ENCODE measurements at regions not wholly inside any gene's neighbourhood (a gene's known extent, or its start where the extent isn't known, plus 50 kb on each side); places are given as distances from the start of the nearest gene placed in this dataset.

GRCh38 chr12:21001778-21002177 is 129.2 kb upstream of the SLCO1B1 start:
- Histone ChIP-seq H3K4me1 (ENCODE audit: insufficient read depth, low read length) (no peaks in the 10 kb centered on the region), H3K27ac (ENCODE audit: low read depth in 1 of 2, low read length in 2 of 2) (no peak overlapping the region), H3K36me3 (ENCODE audit: insufficient read depth, low read length) (no peaks in the 10 kb centered on the region), H3K4me3 (ENCODE audit: low read length) (no peak overlapping the region), H3K9me3 (ENCODE audit: control insufficient read depth in 1 of 2, insufficient read depth in 1 of 2, low read length in 2 of 2) (peaks cover 0 to 4% of the 10 kb centered on the region in 2 experiments), H3K27me3 (ENCODE audit: control insufficient read depth in 1 of 2, insufficient read depth in 2 of 2, low read length in 2 of 2) (no peaks in the 10 kb centered on the region)
- no peak overlapping the region for H3K4me3 Mint-ChIP-seq
- H3K27ac Mint-ChIP-seq: no peak overlapping the region
- H3K4me1 Mint-ChIP-seq (ENCODE audit: low read depth): no peaks in the 10 kb centered on the region
- ChIA-PET CTCF (no interaction called here), POLR2A (no interaction called here)
- DNase-seq (no peak), ATAC-seq (ENCODE audit: poor library complexity) (no peak)
- no peaks in the 10 kb centered on the region for H3K27me3 Mint-ChIP-seq
- H3K9me3 Mint-ChIP-seq: peaks cover 9% of the 10 kb centered on the region
- intact Hi-C loops (cut with DNase I, micrococcal nuclease): no loop called here
- no peak for TF ChIP-seq CTCF (IDR thresholded peaks at IDR 0.05)
- no peaks in the 10 kb centered on the region for H3K36me3 Mint-ChIP-seq (ENCODE audit: low read depth)

- DNase-seq: no peak
- intact Hi-C loops (cut with DNase I, micrococcal nuclease): no loop called here
- Mint-ChIP-seq H3K4me3 (no peak overlapping the region), H3K36me3 (ENCODE audit: low read depth) (no peaks in the 10 kb centered on the region), H3K27me3 (no peaks in the 10 kb centered on the region), H3K9me3 (peaks cover 7% of the 10 kb centered on the region), H3K4me1 (ENCODE audit: low read depth) (no peaks in the 10 kb centered on the region), H3K27ac (no peak overlapping the region)
- H3K4me1 ChIP-seq (ENCODE audit: insufficient read depth, low read length): no peaks in the 10 kb centered on the region
- no peaks in the 10 kb centered on the region for H3K9me3 ChIP-seq (ENCODE audit: control insufficient read depth in 1 of 2, insufficient read depth in 1 of 2, low read length in 2 of 2)
- no peak for TF ChIP-seq CTCF (IDR thresholded peaks at IDR 0.05)
- POLR2A ChIA-PET: no interaction called here
- H3K4me3 ChIP-seq (ENCODE audit: low read length): no peak overlapping the region
- CTCF ChIA-PET: no interaction called here
- no peak overlapping the region for H3K27ac ChIP-seq (ENCODE audit: low read depth in 1 of 2, low read length in 2 of 2)
- no peaks in the 10 kb centered on the region for H3K27me3 ChIP-seq (ENCODE audit: control insufficient read depth in 1 of 2, insufficient read depth in 2 of 2, low read length in 2 of 2)
- H3K36me3 ChIP-seq (ENCODE audit: insufficient read depth, low read length): no peaks in the 10 kb centered on the region
- ATAC-seq (ENCODE audit: poor library complexity): no peak
These were observed 105.3 kb upstream of the SLCO1B1 start for GRCh38 chr12:21025656-21026055.

GRCh38 chr12:21026302-21026701 is 104.7 kb upstream of the SLCO1B1 start:
- no peaks in the 10 kb centered on the region for H3K4me1 Mint-ChIP-seq (ENCODE audit: low read depth)

More at GRCh38 chr12:21026302-21026701, 104.7 kb upstream of the SLCO1B1 start:
- ATAC-seq (ENCODE audit: poor library complexity) (no peak), DNase-seq (no peak)
- intact Hi-C loops (cut with DNase I, micrococcal nuclease): no loop called here
- Histone ChIP-seq H3K9me3 (ENCODE audit: control insufficient read depth in 1 of 2, insufficient read depth in 1 of 2, low read length in 2 of 2) (no peaks in the 10 kb centered on the region), H3K4me3 (ENCODE audit: low read length) (no peak overlapping the region), H3K27me3 (ENCODE audit: control insufficient read depth in 1 of 2, insufficient read depth in 2 of 2, low read length in 2 of 2) (no peaks in the 10 kb centered on the region), H3K27ac (ENCODE audit: low read depth in 1 of 2, low read length in 2 of 2) (no peak overlapping the region), H3K36me3 (ENCODE audit: insufficient read depth, low read length) (no peaks in the 10 kb centered on the region), H3K4me1 (ENCODE audit: insufficient read depth, low read length) (no peaks in the 10 kb centered on the region)
- TF ChIP-seq CTCF (IDR thresholded peaks at IDR 0.05): no peak
- Mint-ChIP-seq H3K4me3 (no peak overlapping the region), H3K27ac (no peak overlapping the region), H3K9me3 (peaks cover 7% of the 10 kb centered on the region), H3K27me3 (no peaks in the 10 kb centered on the region), H3K36me3 (ENCODE audit: low read depth) (no peaks in the 10 kb centered on the region)
- CTCF ChIA-PET: no interaction called here
- POLR2A ChIA-PET: no interaction called here
